ENCODE measurements at regions not wholly inside any gene's neighbourhood (a gene's known extent, or its start where the extent isn't known, plus 50 kb on each side); places are given as distances from the start of the nearest gene placed in this dataset.
"Not testable (repeated sequence)": the region's sequence is repeated elsewhere in the genome, so short reads cannot be mapped to it uniquely, and the experiment has no call there.

DNA sequence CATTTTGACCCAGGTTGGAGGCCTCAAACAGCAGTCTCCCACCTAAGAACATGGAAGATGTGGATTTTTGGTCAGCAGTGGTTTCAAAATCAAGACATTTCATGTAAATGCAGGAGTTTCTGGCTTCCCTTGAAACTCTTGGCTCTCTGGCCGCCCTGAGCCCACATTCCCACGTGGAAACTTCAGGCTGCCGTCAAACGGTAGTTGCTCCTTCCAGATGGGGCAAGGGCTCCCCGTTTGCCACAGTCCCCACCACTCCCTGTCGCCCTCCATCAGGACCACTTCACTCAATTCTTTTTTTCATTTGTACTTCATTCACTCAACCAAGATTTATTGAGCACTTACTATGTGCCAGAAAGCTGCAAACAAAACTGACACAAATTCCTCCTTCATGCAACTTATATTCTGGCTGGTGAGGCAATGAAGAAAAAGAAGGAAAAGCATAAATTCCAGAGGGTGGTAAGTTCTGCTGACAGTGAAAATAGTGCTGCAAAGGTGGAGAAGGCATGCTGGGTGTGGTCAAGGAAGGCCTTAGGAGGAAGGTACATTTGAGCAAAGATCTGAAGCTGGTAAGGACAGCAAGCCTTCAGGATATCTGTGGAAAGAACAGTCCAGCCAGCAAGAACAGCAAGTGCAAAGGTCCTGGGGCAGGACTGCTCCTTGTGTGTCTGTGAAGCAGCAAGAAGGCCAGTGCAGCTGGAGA, 62.9 kb upstream of the PTPN1 start:
- ATAC-seq (no peak), DNase-seq (no peak)
- WGBS: 88% methylated on average over 6 of the region's 6 CpGs
- no peak overlapping the region for H3K4me3 ChIP-seq (ENCODE audit: low read length)
- no peaks in the 10 kb centered on the region for H3K9me3 ChIP-seq (ENCODE audit: control insufficient read depth, low read length)
- intact Hi-C loops (cut with DNase I): no loop called here
- no peaks in the 10 kb centered on the region for H3K27me3 ChIP-seq (ENCODE audit: control insufficient read depth, insufficient read depth)
- H3K27ac ChIP-seq (ENCODE audit: low read length): no peak overlapping the region
- peaks cover 2% of the 10 kb centered on the region for H3K4me1 ChIP-seq (ENCODE audit: control insufficient read depth, insufficient read depth, low read length)

DNA sequence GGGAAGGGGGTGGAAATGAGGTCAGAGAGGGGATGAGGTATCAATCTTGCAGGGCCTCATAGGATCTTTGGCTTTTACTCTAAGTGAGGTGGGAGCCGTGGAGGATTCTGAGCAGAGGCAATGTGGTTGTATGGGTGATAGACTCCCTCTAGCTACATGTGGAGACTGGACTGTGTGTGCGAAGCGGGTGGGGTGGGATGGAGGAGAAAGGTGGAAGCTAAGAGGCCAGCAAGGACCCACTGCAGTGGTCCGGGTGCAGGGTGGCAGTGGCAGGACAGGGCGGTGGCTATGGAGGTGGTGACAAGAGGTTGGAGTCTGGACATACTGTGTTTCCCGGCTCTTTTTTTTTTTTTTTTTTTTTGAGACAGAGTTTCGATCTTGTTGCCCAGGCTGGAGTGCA, 62.4 kb upstream of the PTPN1 start:
- H3K27ac ChIP-seq (ENCODE audit: low read length): no peak overlapping the region
- H3K4me3 ChIP-seq (ENCODE audit: low read length): no peak overlapping the region
- H3K4me1 ChIP-seq (ENCODE audit: control insufficient read depth, insufficient read depth, low read length): peaks cover 2% of the 10 kb centered on the region
- ATAC-seq (no peak), DNase-seq (no peak)
- intact Hi-C loops (cut with DNase I): no loop called here
- no peaks in the 10 kb centered on the region for H3K27me3 ChIP-seq (ENCODE audit: control insufficient read depth, insufficient read depth)
- H3K9me3 ChIP-seq (ENCODE audit: control insufficient read depth, low read length): no peaks in the 10 kb centered on the region
- WGBS: 92% methylated on average over 7 of the region's 7 CpGs

DNA sequence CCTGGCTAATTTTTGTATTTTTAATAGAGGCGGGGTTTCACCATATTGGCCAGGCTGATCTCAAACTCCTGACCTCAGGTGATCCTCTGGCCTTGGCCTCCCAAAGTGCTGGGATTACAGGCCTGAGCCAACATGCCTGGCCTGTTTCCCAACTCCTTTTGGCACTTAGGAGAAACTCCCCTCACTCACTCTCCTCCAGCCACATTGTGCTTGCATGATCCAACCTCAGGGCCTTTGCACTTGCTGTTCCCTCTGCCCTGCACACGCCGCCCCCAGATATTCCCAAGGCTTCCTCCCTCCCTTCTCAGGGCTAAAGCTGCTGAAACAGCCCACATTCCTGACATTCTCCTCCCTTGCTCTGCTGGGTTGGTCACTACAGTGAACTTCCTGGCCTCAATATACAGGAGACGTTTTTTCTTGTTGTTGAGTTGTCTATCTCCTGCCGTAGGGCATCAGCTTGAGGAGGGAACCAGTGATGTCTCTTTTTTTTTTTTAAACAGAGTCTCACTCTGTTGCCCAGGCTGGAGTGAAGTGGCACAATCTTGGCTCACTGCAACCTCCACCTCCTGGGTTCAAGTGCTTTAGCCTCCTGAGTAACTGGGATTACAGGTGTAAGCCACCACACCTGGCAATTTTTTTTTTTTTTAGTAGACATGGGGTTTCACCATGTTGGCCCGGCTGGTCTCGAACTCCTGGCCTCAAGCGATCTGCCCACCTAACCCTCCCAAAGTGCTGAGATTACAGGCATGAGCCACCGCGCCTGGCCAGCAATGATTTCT, 61.4 kb upstream of the PTPN1 start:
- WGBS: 92% methylated on average over 10 of the region's 10 CpGs
- not testable (repeated sequence) for H3K27ac ChIP-seq (ENCODE audit: low read length)

DNA sequence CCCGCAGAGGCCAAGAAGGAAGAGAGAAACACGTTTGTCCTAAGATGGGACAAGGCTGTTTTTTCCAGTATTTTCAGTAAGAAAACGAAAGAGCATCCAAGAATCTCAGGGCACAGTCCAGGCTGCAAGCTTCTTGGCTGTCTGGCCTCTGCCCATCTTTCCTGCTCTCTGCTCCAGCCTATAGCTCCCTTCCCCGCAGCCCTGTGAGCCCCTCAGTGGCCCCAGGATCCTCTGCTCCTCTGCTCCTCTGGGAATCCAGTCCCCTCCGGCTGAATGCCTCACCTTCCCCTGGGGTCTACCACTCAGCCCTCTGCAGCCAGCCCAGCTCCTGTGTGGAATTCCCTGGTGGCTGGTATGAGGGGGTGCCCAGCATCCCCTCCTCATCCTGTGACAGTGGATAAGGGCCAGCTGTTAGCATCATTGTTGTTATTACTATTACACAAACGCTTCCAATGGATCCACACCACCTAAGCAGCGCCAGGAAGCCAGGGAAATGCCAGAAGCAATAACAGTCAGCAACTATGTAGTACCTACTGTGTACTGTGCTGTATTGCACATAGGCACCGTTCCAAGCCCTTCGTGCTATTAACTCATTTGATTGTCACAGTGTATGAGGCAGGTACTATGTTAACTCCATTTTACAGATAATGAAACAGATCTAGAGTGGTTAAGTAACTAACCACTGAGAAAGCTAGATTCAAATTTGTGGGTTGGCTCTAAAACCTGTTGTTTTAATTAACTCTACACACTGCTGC, 60.3 kb upstream of the PTPN1 start:
- intact Hi-C loops (cut with DNase I): loop anchor here in 3 of 4 donors (5.0 to 10.0 kb wide), 3 partner anchors 33 to 63 kb away; no protein-coding TSS in a partner anchor
- no peak overlapping the region for H3K27ac ChIP-seq (ENCODE audit: low read length)
- WGBS: 54% methylated on average over 9 of the region's 9 CpGs

More for the DNA sequence above, 61.4 kb upstream of the PTPN1 start:
- H3K9me3 ChIP-seq (ENCODE audit: control insufficient read depth, low read length); intact Hi-C loops (cut with DNase I); H3K4me1 ChIP-seq (ENCODE audit: control insufficient read depth, insufficient read depth, low read length); H3K4me3 ChIP-seq (ENCODE audit: low read length); H3K27me3 ChIP-seq (ENCODE audit: control insufficient read depth, insufficient read depth); DNase-seq; ATAC-seq: not testable (repeated sequence)

DNA sequence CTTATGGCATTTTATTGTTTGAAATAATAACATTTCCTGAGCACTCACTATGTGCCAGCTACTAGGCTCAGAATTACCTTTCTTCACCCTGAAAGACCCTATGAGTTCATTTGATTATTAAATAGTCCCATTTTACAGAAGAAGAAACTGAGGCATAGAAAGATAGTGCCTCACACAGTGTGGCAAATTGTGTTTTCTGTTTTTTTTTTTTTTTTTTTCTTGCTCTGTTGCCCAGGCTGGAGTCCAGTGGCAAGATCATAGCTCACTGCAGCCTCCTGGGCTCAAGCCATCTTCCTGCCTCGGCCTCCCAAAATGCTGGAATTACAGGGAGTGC, 59.7 kb upstream of the PTPN1 start:
- Histone ChIP-seq H3K27ac (ENCODE audit: low read length) (no peak overlapping the region), H3K4me1 (ENCODE audit: control insufficient read depth, insufficient read depth, low read length) (peaks cover 2% of the 10 kb centered on the region), H3K9me3 (ENCODE audit: control insufficient read depth, low read length) (no peaks in the 10 kb centered on the region), H3K4me3 (ENCODE audit: low read length) (no peak overlapping the region), H3K27me3 (ENCODE audit: control insufficient read depth, insufficient read depth) (no peaks in the 10 kb centered on the region)
- 64% methylated on average over 1 of the region's 1 CpG for WGBS
- DNase-seq (no peak), ATAC-seq (no peak)
- intact Hi-C loops (cut with DNase I): loop anchor here in 3 of 4 donors (5.0 to 10.0 kb wide), 3 partner anchors 33 to 63 kb away; no protein-coding TSS in a partner anchor

More for the DNA sequence above, 60.3 kb upstream of the PTPN1 start:
- H3K4me1 ChIP-seq (ENCODE audit: control insufficient read depth, insufficient read depth, low read length): peaks cover 2% of the 10 kb centered on the region
- H3K4me3 ChIP-seq (ENCODE audit: low read length): no peak overlapping the region
- no peak for DNase-seq
- no peaks in the 10 kb centered on the region for H3K9me3 ChIP-seq (ENCODE audit: control insufficient read depth, low read length)
- H3K27me3 ChIP-seq (ENCODE audit: control insufficient read depth, insufficient read depth): no peaks in the 10 kb centered on the region
- peak in 1 of 2 donors; percentile 19 for ATAC-seq

DNA sequence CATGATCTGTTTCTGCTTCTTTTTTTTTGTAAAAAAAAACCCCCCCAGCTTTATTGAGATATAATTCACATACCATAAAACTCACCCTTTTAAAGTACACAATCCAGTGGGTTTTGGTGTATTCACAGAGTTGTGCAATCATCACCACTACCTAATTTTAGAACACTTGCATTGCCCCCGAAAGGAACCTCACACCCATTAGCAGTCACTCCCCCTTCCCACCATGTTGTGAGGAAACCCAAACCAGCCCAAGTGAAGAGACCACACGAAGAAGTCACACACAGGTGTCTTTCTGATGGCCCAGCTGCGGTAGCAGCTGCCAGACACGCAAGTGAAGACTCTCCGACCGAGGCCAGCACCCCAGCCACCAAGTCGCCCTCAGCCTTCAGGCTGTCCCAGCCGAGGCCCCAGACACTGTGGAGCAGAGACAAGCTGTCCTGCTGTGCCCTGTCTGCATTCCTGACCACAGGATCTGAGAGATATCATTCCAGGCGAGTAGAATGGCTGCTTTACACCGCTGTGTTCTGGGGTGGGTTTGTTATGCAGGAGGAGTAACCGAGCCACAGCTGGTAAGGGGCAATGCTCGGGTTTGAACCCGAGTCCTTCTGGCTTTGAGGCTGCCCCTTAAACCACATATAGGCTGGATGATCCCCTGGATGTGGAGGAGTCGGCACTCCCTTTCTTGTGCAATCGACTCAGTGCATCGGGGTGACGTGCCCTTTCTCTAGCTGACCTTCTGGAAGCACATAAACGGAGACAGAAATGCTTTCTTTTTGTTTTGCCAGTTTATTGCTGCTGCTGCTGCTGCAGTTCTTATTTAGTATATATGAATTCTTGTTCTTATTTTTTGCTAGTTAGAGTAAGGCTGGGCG, 59.1 kb upstream of the PTPN1 start:
- Histone ChIP-seq H3K27me3 (ENCODE audit: control insufficient read depth, insufficient read depth) (no peaks in the 10 kb centered on the region), H3K4me3 (ENCODE audit: low read length) (peak overlapping the region; percentile 12), H3K27ac (ENCODE audit: low read length) (peak overlapping the region; percentile 49), H3K9me3 (ENCODE audit: control insufficient read depth, low read length) (no peaks in the 10 kb centered on the region), H3K4me1 (ENCODE audit: control insufficient read depth, insufficient read depth, low read length) (peaks cover 3% of the 10 kb centered on the region)
- ATAC-seq (peak; percentile 45 to 55), DNase-seq (peak; percentile 52 to 75 (median 72))
- intact Hi-C loops (cut with DNase I): loop anchor here in 3 of 4 donors (5.0 to 10.0 kb wide), 3 partner anchors 34 to 64 kb away; no protein-coding TSS in a partner anchor
- 25% methylated on average over 19 of the region's 19 CpGs for WGBS

DNA sequence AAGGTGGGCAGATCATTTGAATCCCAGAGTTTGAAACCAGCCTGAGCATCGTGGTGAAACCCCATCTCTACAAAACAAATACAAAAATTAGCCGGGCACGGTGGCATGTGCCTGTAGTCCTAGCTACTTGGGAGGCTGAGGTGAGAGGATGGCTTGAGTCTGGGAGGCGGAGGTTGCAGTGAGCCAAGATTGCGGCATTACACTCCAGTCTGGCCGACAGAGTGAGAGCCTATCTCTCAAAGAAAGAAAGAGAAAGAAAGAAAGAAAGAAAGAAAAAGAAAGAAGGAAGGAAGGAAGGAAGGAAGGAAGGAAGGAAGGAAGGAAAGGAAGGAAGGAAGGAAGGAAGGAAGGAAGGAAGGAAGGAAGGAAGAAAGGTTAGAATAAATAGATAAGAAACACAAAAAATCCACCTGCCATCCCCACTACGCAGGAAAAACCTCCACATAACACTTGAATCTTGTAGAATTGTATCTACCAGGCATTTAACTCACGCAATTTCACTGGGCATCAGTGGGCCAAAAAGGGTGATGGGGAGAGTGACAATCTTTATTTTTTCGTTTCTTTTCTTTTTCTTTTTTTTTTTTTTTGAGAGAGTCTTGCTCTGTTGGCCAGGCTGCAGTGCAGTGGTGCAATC, 58.3 kb upstream of the PTPN1 start:
- H3K4me3 ChIP-seq (ENCODE audit: low read length): not testable (repeated sequence)
- WGBS: 75% methylated on average over 9 of the region's 9 CpGs

DNA sequence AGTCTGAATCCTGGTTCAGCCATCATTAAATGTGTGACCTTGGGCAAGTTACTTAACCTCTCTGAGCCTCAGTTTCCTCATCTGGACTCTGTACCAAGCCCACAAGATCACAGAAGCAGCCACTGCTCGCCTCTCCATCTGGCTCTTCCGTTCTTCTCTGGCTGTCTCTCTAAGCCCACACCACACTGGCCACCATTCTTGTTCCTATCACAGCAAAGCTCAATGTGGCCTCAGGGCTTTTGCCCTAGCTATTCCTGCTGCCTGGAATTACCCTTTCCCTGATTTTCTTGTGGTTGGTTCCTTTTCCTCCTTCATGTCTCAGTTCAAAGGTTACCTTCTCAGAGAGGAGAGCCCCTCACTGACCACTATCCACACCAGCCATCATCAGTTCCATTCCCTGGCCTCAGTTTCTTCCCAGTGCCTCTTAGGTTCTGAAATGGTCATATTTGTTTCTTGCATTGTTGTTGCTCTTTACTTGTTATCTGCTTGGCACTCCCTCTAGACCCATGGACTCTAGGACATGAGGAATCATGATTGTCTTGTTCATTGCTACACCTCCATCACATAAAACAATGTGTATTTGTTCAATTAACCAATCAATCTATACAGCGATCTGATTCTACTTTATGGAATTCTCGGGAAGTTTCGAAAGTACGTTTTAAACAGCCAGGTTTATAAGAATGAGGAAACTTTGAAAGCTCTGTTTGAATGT, 56.5 kb upstream of the PTPN1 start:
- Histone ChIP-seq H3K27ac (ENCODE audit: low read length) (peak overlapping the region; percentile 20), H3K4me1 (ENCODE audit: control insufficient read depth, insufficient read depth, low read length) (peaks cover 4% of the 10 kb centered on the region), H3K9me3 (ENCODE audit: control insufficient read depth, low read length) (no peaks in the 10 kb centered on the region), H3K27me3 (ENCODE audit: control insufficient read depth, insufficient read depth) (no peaks in the 10 kb centered on the region), H3K4me3 (ENCODE audit: low read length) (no peak overlapping the region)
- no peak for ATAC-seq
- 75% methylated on average over 6 of the region's 6 CpGs for WGBS
- intact Hi-C loops (cut with DNase I): loop anchor here in 3 of 4 donors (5.0 to 10.0 kb wide), 3 partner anchors 36 to 66 kb away; no protein-coding TSS in a partner anchor
- no peak for DNase-seq

More for the DNA sequence above, 58.3 kb upstream of the PTPN1 start:
- not testable (repeated sequence) for H3K27me3 ChIP-seq (ENCODE audit: control insufficient read depth, insufficient read depth); H3K4me1 ChIP-seq (ENCODE audit: control insufficient read depth, insufficient read depth, low read length); ATAC-seq; H3K9me3 ChIP-seq (ENCODE audit: control insufficient read depth, low read length); DNase-seq
- peak overlapping the region; percentile 49 for H3K27ac ChIP-seq (ENCODE audit: low read length)
- intact Hi-C loops (cut with DNase I): loop anchor here in 3 of 4 donors (5.0 to 10.0 kb wide), 3 partner anchors 35 to 65 kb away; no protein-coding TSS in a partner anchor

DNA sequence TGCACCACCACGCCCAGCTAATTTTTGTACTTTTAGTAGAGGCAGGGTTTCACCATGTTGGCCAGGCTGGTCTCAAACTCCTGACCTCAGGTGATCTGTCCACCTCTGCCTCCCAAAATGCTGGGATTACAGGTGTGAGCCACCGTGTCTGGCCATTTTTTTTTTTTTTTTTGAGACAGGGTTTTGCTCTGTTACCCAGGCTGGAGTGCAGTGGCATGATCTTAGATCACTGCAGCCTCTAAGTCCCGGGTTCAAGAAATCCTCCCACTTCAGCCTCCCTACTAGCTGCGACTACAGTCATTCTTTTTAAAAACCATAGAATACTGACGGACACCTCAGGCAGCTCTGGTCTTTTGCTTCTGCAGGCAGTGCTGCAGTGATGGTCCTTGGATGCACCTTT, 54.9 kb upstream of the PTPN1 start:
- not testable (repeated sequence) for DNase-seq; H3K9me3 ChIP-seq (ENCODE audit: control insufficient read depth, low read length); H3K4me1 ChIP-seq (ENCODE audit: control insufficient read depth, insufficient read depth, low read length); H3K27ac ChIP-seq (ENCODE audit: low read length); ATAC-seq; H3K27me3 ChIP-seq (ENCODE audit: control insufficient read depth, insufficient read depth); H3K4me3 ChIP-seq (ENCODE audit: low read length)
- WGBS: 91% methylated on average over 5 of the region's 5 CpGs
- intact Hi-C loops (cut with DNase I): loop anchor here in 1 of 4 donors (10.0 kb wide), 1 partner anchor 50 kb away; no protein-coding TSS in a partner anchor
